ENCODE measurements at regions not wholly inside any gene's neighbourhood (a gene's known extent, or its start where the extent isn't known, plus 50 kb on each side); places are given as distances from the start of the nearest gene placed in this dataset.
A peak's percentile ranks its signal among the peaks of the same experiment; 100 is the strongest.
"Not testable (repeated sequence)": the region's sequence is repeated elsewhere in the genome, so short reads cannot be mapped to it uniquely, and the experiment has no call there.

DNA sequence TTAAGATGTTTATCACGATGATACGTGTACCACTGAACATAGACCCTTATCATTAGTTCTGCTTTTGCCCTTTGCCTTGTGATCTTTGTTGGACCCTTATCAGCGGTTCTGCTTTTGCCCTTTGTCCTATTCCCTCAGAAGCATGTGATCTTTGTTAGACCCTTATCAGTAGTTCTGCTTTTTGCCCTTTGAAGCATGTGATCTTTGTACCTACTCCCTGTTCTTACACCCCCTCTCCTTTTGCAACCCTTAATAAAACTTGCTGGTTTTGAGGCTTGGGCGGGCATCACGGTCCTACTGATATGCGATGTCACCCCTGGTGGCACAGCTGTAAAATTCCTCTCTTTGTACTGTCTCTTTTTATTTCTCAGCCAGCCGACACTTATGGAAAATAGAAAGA, 117.0 kb downstream of the SDHAF3 start:
- not testable (repeated sequence) for DNase-seq

DNA sequence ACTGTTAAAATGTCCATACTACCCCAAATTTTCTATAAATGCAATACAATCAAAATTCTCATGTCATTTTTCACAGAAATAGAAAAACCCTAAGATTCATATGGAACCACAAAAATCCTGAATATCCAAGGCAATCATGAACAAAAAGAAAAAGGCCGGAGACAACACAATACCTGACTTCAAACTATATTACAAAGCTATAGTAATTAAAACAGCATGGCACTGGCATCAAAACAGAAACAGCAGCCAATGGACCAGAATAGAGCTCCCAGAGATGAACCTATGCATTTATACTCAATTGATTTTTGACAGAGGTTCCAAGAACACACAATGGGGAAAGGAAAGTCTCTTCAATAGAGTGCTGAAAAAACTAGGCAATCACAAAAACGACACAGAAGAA, 128.8 kb downstream of the SDHAF3 start:
- DNase-seq: no peak

DNA sequence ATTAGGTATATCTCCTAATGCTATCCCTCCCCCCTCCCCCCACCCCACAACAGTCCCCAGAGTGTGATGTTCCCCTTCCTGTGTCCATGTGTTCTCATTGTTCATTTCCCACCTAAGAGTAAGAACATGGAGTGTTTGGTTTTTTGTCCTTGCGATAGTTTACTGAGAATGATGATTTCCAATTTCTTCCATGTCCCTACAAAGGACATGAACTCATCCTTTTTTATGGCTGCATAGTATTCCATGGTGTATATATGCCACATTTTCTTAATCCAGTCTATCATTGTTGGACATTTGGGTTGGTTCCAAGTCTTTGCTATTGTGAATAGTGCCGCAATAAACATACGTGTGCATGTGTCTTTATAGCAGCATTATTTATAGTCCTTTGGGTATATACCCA, 140.7 kb downstream of the SDHAF3 start:
- DNase-seq: not testable (repeated sequence)

DNA sequence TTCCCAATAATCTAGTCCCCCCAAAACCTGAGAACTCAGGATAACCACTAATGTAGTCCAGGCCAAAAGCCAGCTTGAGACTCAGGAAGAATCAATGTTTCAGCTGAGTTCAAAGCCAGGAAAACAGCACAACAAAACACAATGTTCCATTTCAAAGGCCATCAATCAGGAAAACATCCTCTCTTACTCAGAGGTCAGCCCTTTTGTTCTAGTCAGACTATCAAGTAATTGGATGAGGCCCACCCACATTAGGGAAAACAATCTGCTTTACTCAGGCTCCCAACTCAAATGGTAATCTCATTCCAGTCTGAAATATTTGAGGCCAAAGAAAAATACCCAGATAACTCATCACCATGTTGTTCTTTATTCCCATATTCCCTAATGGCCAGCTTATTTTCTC, 152.2 kb downstream of the SDHAF3 start:
- DNase-seq: no peak

DNA sequence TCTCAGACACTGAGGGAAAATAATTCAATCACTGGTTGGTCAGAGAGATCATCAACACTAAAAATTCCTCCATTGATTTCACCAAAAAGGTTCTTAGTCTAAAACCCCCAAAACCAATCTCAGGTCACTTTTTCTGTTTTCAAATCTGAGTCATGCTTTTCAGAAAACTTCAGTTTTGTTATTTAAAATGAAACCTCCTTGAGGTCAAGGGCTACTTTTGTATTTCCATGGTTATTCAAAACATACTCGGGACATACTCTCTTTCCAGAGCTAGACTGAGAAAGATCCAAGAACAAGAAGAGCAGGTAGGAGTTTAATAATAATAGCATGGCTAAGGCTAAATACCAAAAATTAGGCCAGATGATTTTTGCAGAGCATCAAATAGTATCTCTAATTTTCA, 152.8 kb downstream of the SDHAF3 start:
- DNase-seq: no peak

DNA sequence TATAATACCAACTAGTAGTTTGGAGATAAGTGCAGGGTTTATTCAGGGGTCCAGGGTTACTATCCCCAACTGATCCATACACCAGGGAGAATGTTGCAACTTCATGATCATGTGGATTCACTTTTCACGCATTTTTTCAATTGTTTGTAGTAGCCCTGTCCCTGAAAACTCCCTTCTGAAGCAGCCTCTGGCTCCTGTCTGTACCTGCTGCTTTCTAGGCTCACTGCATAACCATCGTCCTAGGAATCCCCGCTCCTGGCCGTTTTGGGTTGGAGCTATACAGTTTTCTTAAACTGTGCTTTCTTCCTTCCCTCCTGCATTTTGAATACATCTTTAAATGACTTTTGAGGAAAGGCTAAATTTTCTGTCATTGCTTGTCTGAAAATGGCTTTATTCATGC, 154.1 kb downstream of the SDHAF3 start:
- DNase-seq: no peak

DNA sequence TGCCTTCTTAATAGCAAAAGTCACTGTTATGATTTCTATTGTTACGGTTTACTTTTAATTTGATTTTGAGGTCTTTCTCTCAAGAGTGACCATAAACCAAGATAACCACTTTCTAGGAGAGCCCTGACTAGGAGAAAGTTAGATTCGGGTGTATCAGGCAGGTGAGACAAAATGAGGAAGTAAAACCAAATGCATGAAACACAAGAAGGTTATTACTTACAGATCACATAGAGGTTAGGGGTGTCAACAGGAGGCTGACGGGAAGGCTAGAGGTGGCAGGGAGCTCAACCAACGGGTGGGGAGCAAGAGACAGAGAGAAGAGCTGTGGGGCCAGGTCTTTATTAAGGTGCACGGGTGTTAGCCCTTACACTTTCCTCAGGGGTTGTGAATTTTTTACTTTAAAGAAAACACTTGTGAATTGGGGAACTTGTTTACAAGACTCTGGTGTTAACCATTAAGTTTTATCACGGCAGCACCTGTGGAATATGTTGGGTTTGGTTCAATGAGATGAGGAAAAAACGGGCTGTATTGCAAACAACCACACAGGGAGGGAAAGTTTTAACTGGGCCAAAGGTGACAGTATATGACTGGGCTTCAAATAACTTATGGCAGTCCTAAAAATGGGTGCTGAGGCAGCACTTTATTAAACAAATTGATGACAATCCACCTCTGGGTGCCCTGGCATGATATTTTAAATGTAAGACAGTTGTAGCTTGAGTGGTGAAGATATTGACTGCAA, 154.9 kb downstream of the SDHAF3 start:
- no peak for DNase-seq

DNA sequence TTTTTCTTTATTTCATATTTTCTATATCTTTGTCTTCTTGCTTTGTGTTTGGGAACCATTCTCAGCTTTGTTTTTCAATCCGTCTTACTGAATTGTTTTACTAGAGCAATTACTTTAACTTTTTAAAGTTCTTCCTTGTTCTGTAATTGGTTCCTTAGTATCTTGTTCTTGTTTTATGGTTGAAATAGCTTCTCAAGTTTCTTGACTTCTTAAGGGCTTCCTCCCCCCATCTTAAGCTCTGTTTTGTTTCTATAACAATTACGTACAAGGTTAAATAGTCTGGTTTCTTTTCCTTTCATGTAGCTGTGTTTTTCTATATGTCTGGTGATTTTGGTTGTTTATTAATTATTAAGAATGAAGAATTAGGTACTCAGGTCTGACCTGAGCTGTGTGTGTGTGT, 158.0 kb downstream of the SDHAF3 start:
- DNase-seq: no peak

DNA sequence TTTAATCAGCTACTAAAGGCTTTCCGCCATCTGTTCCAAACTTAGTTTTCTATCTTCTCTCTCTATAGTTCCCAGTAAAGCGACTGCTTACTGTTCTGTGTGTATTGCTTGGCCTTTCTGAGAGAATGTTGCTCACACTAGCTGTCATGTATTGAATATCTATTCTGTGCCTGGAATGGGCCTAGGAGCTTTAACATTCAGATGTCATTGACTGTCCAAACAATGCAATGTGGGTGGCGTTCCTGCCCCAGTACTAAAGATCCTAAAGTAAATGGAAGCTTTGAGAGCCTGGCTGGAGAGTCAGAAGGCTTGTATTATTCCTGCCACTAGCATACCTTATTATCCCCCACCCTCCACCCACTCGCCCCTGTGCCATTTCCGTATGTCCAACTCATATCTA, 163.5 kb downstream of the SDHAF3 start:
- no peak for DNase-seq

DNA sequence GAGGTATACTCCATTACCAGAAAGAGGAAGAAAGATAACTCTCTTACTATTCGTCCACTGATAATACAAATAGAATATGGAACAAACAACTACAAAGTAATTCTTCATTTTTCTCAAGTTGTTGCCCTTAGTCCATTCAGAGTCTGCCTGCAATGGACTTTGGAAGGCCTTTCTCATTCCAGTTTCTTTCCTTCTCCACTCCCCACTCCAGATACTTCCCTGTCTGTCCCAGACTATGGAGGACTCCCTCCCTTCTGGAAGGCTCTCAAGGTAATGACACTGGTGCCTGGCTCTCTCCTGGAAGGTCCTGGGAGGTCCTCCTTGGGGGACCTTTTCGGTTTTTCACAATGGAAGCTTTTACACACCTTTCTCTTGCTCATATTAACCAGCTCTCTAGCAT, 167.8 kb downstream of the SDHAF3 start:
- DNase-seq: no peak

DNA sequence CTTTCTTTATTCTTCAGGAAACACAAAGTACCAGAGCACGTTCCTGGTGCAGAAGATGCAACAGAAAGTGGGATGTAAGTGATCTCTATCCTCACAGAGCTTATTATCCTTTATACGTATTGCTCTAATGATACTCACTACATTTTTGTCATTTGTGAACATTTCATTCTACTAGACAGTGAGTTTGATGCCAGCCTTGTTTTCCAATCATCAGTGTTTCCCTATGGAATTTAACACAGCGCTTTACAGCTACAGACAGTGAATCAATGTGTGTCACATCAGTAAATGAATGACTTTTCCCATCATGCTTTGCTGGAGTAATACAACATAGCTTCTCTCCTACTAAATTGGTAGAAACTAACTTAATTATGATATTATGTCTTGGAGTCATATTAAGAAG, 175.5 kb downstream of the SDHAF3 start:
- DNase-seq: no peak

DNA sequence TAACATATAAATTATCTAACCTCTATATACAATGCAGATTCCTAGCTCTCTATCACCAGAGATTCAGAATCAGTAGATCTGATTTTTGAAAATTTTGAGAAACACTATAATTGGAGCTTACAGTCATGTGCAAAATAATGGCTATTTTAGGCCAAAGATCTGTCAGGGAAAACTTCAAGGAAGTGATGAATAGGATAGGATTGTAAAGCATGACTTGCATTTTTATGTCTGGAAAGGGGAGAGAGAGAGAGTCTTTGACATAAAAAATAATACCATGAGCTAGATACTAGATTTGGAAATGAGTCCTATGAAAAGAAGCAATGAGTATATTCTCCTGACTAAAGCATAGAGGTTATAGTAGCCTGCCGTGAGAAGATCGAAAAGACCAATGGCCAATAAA, 181.1 kb downstream of the SDHAF3 start:
- no peak for DNase-seq

DNA sequence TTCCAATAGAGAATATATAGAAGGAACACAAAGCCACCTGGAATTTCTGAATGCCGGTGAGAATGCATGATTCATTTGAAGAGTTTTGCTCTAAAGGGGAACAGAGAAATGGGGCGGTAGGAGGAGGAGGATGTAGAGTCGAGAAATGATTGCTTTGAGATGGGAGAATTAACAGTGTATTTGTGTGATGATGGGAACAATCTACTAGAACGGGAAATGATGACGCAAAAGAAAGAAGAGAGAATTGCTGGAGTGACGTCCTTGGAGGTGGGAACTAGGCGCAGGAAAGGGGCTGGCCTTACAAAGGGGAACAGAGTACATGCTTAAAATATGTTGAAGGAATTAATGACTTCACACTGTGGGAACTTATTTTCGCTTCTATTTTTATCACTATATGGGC, 188.1 kb downstream of the SDHAF3 start:
- DNase-seq: no peak

DNA sequence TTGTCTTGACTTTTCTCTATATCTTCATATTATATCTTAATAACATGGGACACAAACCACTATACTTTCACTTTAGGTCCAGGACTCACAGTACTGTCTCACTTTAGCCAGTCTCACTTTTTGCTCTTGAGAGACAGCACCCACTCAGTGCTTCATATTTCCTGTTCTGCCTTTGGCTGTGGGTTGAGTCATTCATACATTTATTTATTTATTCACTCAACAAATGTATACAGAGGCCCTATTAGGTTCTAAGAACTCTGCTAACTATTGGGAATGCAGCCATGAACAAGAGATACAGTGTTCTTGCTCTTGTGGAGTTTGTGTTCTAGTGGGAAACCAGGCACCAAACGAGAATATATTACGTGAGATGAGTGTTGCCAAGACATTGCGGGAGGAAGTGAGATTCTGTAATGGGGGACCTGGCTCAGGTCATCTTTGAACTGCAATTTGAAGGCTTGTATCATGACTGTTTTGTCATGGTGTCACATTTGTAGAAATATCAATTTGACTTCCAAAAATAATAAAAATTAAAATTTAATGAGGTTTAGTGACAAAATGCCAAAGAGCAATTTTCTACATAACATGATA, 190.1 kb downstream of the SDHAF3 start:
- no peak for DNase-seq

DNA sequence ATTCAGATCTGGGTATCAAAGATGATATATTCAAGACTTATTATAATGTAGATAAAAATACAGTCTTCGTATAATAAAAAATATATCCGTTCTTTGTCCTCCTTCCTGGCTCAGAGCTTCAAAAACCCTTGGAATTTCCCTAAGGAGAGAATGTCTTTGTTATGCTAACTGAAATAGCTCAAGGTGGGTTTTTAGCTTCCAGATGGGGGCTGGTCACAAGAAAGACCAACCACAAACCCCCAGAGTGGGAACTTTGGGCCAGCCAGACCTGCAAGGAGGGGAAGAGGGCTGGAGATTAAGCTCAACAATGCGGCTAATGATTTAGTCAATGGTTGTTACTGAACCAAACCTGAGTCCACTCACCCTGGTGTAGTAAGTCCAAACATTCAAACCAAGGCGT, 196.4 kb downstream of the SDHAF3 start:
- DNase-seq: no peak

DNA sequence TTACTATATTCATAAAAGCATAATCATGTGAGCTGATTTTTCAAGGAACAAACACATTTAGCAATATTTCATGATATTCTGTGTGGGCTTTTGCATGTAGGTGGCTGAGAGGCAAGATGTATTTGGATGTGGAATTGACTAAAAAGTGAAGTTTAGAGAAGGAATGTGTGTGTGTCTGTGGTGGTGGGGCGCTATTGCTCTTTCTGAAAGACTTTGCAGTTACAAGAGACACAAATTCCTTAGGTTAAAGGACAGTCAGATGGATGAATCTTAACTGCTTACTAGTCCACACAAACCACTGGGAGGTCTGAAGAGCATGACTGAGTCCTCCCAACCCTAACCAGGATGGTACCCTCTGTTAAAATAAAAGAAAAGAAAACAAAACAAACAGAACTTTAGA, 200.1 kb downstream of the SDHAF3 start:
- no peak for DNase-seq

DNA sequence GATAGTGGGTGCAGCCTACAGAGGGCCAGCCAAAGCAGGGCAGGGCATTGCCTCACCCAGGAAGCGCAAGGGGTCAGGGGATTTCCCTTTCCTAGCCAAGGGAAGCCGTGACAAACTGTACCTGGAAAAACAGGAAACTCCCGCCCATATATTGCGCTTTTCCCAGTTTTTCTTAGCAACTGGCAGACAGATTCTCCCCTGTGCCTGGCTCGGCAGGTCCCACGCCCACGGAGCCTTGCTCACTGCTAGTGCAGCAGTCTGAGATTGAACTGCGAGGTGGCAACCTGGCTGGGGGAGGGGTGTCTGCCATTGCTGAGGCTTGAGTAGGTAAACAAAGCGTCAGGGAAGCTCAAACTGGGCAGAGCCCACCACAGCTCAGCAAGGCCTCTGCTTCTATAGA, 212.4 kb downstream of the SDHAF3 start:
- not testable (repeated sequence) for DNase-seq

DNA sequence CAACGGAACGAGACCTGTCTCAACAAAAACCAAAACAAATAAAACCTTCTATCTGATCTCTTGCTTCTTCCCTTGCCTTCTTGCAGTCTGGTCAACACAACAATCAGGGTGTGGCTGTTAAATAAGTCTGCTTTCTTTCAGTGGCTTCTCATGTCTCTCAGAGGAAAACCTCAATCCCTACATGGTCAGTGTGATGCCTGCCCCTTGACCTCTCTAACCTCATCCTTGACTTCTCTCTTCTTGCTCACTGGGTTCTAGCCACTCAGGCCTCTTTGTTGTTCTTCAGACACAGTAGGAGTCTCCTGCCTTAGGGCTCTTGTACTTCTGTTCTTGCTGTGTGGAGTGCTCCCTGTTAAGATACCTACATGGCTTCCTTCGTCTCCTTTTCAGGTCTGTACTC, 220.4 kb downstream of the SDHAF3 start:
- DNase-seq: no peak

DNA sequence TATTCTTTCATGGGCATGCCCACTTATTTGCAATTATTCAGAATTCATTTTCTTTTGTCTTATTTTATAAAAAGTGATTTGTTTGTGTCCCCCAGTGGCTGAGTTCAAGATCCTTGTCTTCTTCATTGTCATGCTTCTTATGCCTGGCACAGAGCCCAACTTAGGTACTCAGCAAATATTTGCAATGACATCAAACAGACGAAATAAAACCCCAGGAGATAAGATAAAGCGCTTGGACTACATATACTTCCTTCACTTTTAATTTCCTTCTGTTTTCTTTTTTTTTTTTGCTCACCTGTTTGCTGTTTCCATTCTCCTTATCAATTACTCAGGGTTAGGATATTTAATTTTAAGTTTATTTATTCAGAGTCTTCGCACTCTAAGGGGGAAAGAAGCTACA, 225.0 kb downstream of the SDHAF3 start:
- DNase-seq: peak; percentile 13

DNA sequence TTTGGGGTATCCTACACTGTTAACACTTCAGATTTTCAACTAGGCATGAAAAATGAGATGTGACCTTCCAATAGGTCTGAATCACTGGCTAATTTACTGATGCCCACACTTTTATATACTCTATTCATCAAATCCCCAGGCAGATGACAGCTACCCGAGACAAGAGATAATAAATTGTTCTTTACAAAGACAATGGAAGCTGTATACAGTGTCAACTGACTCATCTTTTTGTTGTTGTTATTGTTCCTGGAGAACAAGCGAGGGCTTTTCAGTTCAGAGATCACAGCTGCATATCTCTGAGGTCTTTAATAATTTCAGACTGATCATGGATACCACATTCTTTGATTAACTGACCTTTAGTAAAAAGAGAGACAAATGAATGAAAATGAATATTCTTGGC, 228.9 kb downstream of the SDHAF3 start:
- DNase-seq: no peak

DNA sequence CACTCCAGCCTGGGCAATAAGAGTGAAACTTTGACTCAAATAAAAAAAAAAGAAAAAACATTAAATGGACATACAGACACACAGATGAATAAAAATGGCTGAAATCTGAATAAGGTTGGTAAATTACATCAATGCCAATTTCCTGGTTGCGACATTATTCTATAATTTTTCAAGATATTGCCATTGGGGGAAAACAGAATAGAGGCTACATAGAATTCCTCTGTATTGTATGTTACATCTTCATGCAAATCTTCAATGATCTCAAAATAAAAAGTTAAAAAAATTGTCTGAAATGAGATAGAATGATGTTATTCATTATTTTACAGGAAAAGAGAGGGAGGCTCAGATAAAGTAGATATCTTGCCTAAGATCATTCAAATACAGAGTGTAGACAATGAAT, 234.0 kb downstream of the SDHAF3 start:
- DNase-seq: no peak

DNA sequence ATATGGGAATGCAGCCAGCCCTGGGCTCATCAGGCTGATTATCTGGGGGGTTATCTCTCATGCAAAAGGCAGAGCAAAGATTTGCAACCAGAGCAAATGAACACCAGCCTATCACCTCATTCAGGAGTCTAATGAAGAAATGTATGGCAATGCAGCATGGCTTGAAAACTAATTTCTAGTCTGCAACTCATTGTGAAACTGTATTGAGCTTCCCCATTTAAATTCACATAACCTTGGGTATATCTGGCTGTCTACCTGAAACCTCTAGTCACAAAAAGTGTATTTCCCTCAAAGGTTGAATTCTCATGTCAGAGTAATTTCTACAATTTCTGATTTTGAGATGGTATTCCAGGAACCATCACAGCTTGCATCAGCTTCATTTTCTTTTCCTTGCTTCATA, 240.0 kb downstream of the SDHAF3 start:
- no peak for DNase-seq

DNA sequence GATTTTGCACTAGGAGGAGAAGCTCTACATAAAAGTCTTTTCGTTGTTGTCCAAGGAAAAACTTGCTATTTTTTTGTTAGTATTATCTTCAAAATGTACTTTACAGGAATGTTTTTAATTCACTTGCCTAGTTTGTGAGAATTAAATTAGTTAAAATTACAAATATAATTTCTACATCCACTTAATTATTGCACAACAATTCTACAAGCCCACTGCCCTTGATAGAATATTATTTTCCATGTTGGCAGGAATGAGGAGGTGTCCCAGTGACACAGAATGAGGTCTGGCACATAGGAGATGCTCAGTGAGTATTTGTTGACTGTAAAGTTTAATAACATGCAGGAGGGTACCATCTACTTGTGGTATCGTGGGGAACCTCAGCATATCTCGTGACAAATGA, 255.4 kb downstream of the SDHAF3 start:
- no peak for DNase-seq

DNA sequence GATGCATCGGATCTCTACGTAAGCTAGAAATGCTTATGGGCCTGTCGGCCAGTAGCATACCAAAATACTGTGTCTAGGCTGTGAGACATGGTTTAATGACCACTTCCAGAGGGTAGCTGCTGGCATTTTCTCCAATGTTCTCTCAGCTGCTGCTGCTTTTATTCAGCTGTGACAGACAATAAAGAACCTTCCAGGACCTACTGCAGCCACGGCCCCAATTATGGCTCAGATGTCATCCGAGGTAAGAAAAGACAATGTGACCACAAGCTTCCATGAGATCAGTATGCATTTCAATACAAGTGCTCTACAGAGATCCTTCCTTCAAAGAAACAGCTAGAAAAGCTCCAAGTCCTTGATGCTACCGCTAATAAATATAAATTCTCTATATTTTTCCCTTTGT, 256.2 kb downstream of the SDHAF3 start:
- no peak for DNase-seq

DNA sequence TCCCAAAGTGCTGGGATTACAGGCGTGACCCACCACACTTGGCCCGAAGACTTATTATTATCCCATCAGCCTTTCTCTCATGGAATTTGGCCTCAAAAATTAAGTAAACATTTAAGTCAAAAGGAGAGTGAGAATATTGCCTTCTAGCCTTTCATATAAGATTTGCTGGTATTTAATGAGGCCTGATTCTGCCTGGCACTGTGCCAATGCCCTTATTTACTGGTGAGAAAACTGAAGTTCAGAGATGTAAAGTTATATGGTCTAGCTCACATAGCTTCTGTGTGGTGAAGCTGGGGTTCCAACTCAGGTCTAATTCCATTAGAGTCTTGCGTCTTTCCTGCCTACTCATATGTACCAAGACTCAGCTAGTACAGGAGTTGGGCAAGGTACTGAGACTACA, 260.2 kb downstream of the SDHAF3 start:
- no peak for DNase-seq

Data from NCI-H1436 (cell line).